ENCODE measurements at regions not wholly inside any gene's neighbourhood (a gene's known extent, or its start where the extent isn't known, plus 50 kb on each side); places are given as distances from the start of the nearest gene placed in this dataset.

DNA sequence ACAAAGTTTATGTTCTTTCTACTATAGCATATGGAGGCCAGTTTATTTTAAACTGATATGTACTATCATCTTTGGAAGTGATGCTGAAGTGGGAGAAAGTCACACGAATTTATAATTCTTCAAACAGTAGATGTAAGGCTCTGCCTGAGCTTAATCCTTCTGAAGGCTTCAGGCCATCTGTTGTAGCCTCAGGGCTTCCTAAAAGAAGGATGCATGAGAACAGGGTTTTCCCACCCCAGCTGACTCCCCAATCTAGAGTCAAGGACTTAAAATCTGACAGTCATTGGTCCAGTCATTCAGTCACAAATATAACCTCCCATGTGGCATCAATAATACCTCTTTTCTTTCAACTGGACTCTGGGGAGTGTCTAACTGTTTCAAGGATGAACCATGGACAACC is 330.5 kb downstream of the KCNS3 start:
- TF ChIP-seq, protein P1, sequence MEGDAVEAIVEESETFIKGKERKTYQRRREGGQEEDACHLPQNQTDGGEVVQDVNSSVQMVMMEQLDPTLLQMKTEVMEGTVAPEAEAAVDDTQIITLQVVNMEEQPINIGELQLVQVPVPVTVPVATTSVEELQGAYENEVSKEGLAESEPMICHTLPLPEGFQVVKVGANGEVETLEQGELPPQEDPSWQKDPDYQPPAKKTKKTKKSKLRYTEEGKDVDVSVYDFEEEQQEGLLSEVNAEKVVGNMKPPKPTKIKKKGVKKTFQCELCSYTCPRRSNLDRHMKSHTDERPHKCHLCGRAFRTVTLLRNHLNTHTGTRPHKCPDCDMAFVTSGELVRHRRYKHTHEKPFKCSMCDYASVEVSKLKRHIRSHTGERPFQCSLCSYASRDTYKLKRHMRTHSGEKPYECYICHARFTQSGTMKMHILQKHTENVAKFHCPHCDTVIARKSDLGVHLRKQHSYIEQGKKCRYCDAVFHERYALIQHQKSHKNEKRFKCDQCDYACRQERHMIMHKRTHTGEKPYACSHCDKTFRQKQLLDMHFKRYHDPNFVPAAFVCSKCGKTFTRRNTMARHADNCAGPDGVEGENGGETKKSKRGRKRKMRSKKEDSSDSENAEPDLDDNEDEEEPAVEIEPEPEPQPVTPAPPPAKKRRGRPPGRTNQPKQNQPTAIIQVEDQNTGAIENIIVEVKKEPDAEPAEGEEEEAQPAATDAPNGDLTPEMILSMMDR (IDR thresholded peaks at IDR 0.05; ENCODE audit: borderline replicate concordance, control extremely low read depth, extremely low read depth, insufficient read depth, missing control alignments) = no peak
- in situ Hi-C loops (cut with MboI; ENCODE audit: low sequenced_read_pairs, unreplicated experiment) = no loop called here
- DNase-seq (ENCODE audit: low spot score) = no peak

DNA sequence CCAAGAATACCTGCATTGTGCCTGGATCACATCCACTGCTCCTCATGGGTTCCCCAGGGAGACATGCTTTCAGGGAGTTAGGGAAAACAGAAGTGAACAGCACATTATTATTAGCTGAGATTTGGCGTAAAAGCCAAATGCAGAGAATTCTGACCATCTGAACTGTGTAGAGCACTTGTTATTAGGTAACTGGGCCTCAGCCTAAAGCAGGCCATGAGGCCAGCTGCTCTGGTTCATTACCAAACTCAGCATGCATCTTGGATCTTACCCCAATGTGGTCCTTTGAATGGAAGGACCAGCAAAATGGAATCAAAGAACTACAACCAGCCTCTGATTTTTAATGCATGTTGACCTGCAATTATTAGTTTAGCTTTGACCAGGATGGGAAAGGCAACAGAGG is 322.3 kb downstream of the KCNS3 start:
- in situ Hi-C loops (cut with MboI; ENCODE audit: low sequenced_read_pairs, unreplicated experiment) = no loop called here
- TF ChIP-seq, protein P1 (IDR thresholded peaks at IDR 0.05; ENCODE audit: borderline replicate concordance, control extremely low read depth, extremely low read depth, insufficient read depth, missing control alignments) = no peak
- no peak for DNase-seq (ENCODE audit: low spot score)

DNA sequence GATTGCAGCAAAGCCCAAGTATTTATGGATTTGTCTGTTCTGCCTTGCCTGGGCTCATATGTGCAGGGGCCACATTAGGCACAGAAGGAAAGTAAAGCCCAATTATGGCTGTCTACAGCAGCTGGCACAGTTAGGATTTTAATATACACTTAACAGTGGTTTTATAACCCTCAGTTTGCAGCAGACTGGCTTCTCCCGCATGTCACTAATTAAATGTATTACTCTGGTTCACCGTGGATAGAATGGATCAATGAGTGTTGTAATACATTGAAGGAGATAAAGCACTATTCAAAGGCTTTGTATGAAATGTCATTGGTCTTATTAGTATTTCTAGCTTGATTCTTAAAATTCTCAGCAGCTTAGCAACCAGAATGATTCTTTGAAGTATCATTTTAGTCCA is 320.2 kb downstream of the KCNS3 start:
- TF ChIP-seq, protein P1 (IDR thresholded peaks at IDR 0.05; ENCODE audit: borderline replicate concordance, control extremely low read depth, extremely low read depth, insufficient read depth, missing control alignments) = no peak
- in situ Hi-C loops (cut with MboI; ENCODE audit: low sequenced_read_pairs, unreplicated experiment) = no loop called here
- DNase-seq (ENCODE audit: low spot score) = no peak

DNA sequence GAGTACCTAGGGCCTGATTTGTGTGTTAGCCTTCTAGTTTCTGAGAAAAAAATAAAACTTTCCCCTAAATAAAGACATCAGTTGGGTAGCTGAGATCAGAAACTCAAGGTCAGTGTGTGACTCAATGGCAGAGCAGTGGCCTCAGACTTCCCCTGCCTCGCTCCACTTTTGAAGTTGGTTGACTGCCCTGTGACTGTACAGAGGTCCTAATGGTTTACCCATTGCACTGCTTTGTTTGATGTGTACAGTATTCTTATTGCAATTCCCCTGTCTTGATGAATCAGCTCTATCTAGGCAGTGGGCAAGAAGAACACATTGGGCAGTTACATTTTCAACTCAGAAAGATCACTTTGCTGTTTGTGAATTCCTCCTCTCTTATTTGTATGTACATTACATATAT is 315.7 kb downstream of the KCNS3 start:
- TF ChIP-seq, protein P1 (IDR thresholded peaks at IDR 0.05; ENCODE audit: borderline replicate concordance, control extremely low read depth, extremely low read depth, insufficient read depth, missing control alignments) = no peak
- no peak for DNase-seq (ENCODE audit: low spot score)
- in situ Hi-C loops (cut with MboI; ENCODE audit: low sequenced_read_pairs, unreplicated experiment) = no loop called here

DNA sequence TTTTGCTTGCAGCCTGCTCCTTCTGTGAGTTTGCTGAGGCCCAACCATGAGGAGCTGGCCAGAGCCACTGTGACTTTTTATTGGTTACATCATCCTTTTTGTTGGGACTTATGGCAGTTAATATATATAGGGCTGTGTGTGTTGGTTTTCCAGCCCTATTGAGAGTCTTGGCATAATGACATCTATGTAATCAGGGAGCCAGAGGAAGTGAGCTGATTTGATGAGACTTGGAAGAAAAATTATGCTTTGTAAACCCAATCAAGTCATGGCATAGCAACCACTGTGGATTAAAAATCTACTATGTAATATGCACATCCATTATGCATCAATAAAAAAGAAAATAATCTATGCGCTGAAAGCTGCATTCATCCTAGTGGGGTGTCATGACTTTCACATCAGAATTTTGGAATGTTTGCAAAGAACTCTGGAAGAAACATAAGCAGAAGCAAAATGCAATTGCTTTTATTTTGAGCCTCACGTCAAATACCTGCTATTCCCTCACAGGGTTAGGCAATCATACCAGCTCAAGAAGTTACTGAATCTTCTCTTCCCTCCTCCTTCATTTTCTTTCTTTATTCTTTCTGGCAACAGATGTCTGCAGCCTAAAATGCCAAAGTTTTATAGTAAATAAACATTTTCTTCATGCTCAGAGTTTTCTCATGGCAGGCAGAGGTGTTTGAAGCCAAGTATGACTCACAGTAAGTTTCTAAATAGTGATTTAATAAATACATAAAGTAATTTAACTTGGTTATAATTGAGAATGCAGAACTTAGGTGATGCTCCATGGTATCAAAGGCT is 308.5 kb downstream of the KCNS3 start:
- in situ Hi-C loops (cut with MboI; ENCODE audit: low sequenced_read_pairs, unreplicated experiment) = no loop called here
- DNase-seq (ENCODE audit: low spot score) = no peak
- TF ChIP-seq, protein P1 (IDR thresholded peaks at IDR 0.05; ENCODE audit: borderline replicate concordance, control extremely low read depth, extremely low read depth, insufficient read depth, missing control alignments) = no peak

DNA sequence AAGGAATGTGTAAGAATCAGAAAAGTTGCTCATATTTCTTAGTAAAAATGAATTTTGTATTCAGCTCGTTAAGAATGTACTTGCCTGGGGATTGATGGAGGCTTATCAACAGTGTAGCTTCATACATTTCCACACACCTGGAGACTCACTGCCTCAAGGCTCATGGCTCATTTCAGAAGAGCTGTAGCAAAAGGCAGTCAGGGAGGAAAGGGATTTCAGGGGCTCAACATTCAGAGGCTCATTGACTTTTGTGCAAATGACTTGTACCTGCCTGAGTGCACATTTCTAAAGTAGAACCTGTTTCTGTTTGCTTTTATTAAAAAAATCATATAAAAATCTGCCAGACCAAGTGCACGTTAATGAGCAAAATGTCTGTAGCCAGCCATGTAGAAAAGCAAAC is 304.4 kb downstream of the KCNS3 start:
- in situ Hi-C loops (cut with MboI; ENCODE audit: low sequenced_read_pairs, unreplicated experiment) = no loop called here
- TF ChIP-seq, protein P1 (IDR thresholded peaks at IDR 0.05; ENCODE audit: borderline replicate concordance, control extremely low read depth, extremely low read depth, insufficient read depth, missing control alignments) = no peak

More for the DNA sequence above, 304.4 kb downstream of the KCNS3 start:
- DNase-seq (ENCODE audit: low spot score) = no peak

Measured in GM13976 (cell line).